Tibial nerve (tissue), 4 donors: ENCODE measurements at regions not wholly inside any gene's neighbourhood (a gene's known extent, or its start where the extent isn't known, plus 50 kb on each side); places are given as distances from the start of the nearest gene placed in this dataset.
"Not testable (repeated sequence)": the region's sequence is repeated elsewhere in the genome, so short reads cannot be mapped to it uniquely, and the experiment has no call there.

Source experiments
- DNase-seq, 2 donors: peaks; one replicate each; pipeline ENCODE4 v3.0.0-alpha.2; 2019; ENCODE audit warnings: low spot score in 2 of 2
- H3K27ac ChIP-seq, 4 donors: fragments of 200-600 bp; sonication (generic) in 3 of 4; one replicate each; pipeline ENCODE4 v1.5.1; 2017 to 2019; ENCODE audit warnings: mild to moderate bottlenecking in 1 of 4
- H3K27me3 ChIP-seq, 2 donors: fragments of 200-600 bp; sonication (generic) in 1 of 2; one replicate each; pipeline versions ENCODE4 v1.5.1 to v1.6.0; 2017 to 2019
- H3K36me3 ChIP-seq, 3 donors: fragments of 200-600 bp; sonication (generic); one replicate each; pipeline ENCODE4 v1.5.1; 2018 to 2019
- H3K4me1 ChIP-seq, 4 donors: fragments of 200-600 bp; sonication (generic) in 3 of 4; one replicate each; pipeline ENCODE4 v1.5.1; 2017 to 2019
- H3K4me3 ChIP-seq, 4 donors: fragments of 200-600 bp; sonication (generic) in 3 of 4; one replicate each; pipeline ENCODE4 v1.5.1; 2017 to 2019; ENCODE audit warnings: mild to moderate bottlenecking in 1 of 4, moderate library complexity in 1 of 4
- H3K9me3 ChIP-seq, 4 donors: fragments of 200-600 bp; sonication (generic) in 3 of 4; one replicate each; pipeline ENCODE4 v1.5.1; 2017 to 2019
- EP300 ChIP-seq, 2 donors: sonication (generic); formaldehyde crosslinking; IDR thresholded peaks; one replicate each; pipeline ENCODE4 v1.6.1; 2017; ENCODE audit warnings: antibody characterized with exemption in 2 of 2, mild to moderate bottlenecking in 1 of 2
- POLR2A ChIP-seq, 2 donors: fragments of 450-650 bp; IDR thresholded peaks; one replicate each; pipeline ENCODE4 v1.6.1; 2017; ENCODE audit warnings: antibody characterized with exemption in 2 of 2, mild to moderate bottlenecking in 2 of 2, moderate library complexity in 2 of 2
- WGBS, 2 donors: methylation state at CpG; one replicate each; pipeline ENCODE4 v1.1.5; 2018; 5-methylcytosine and 5-hydroxymethylcytosine counted together
- TF ChIP-seq, protein P1 (sequence below), 5 experiments: fragments of 200-600 bp in 3 of 5; fragments of 450-650 bp in 2 of 5; sonication (generic) in 3 of 5; IDR thresholded peaks; one replicate each; pipeline ENCODE4 v1.5.1; 2016 to 2019; ENCODE audit warnings: antibody characterized with exemption in 5 of 5, mild to moderate bottlenecking in 3 of 5, moderate library complexity in 2 of 5

DNA sequence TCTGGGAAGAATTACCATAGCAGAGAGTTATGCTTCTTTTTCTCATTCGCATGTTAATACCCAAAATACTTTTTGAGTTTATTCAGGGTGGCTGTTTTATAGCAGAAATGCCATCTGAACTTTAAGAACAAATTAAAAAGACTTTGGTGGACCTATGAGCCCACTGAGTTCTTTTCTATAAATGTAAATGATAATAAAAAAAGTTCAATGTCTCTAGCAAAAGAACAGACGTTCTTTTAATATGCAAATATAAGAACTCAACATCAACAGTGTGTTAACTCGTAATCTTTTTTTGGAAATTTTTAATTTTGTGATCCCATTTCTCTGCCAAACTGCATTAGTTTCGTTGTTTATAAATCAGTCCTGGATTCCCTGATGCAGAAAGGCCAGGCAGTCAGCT is 1283.0 kb upstream of the NUDT12 start:
- no peak for DNase-seq
- TF ChIP-seq, protein P1, sequence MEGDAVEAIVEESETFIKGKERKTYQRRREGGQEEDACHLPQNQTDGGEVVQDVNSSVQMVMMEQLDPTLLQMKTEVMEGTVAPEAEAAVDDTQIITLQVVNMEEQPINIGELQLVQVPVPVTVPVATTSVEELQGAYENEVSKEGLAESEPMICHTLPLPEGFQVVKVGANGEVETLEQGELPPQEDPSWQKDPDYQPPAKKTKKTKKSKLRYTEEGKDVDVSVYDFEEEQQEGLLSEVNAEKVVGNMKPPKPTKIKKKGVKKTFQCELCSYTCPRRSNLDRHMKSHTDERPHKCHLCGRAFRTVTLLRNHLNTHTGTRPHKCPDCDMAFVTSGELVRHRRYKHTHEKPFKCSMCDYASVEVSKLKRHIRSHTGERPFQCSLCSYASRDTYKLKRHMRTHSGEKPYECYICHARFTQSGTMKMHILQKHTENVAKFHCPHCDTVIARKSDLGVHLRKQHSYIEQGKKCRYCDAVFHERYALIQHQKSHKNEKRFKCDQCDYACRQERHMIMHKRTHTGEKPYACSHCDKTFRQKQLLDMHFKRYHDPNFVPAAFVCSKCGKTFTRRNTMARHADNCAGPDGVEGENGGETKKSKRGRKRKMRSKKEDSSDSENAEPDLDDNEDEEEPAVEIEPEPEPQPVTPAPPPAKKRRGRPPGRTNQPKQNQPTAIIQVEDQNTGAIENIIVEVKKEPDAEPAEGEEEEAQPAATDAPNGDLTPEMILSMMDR (IDR thresholded peaks at IDR 0.05) = no peak
- TF ChIP-seq EP300 (IDR thresholded peaks at IDR 0.05) (no peak), POLR2A (IDR thresholded peaks at IDR 0.05) (no peak)
- Histone ChIP-seq H3K36me3 (no peaks in the 10 kb centered on the region), H3K4me3 (no peak overlapping the region), H3K27me3 (no peaks in the 10 kb centered on the region), H3K4me1 (no peaks in the 10 kb centered on the region), H3K9me3 (no peaks in the 10 kb centered on the region), H3K27ac (no peak overlapping the region)
- 71 to 72% methylated on average over 4 of the region's 4 CpGs for WGBS, 2 donors

DNA sequence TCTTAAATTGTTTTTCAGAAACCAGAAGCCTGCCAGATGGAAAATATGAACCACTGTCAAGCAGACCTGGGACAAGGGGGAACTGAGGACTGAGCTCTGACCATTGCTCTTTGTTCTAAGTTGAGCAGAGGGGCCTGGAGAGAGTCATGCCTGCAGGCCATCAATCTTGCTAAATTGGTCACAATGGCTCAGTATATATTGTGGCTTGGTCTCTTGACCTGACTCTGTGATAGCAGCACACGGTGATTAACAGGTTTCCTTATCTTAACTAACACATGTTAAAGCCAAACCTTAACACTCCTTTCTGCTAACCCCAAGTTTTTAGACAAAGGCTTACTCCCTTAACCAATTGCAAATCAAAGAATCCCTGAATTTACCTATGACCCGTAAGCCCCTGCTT is 1281.2 kb upstream of the NUDT12 start:
- TF ChIP-seq EP300 (IDR thresholded peaks at IDR 0.05) = no peak
- TF ChIP-seq POLR2A (IDR thresholded peaks at IDR 0.05) = no peak
- TF ChIP-seq, protein P1 (IDR thresholded peaks at IDR 0.05) = no peak
- H3K27me3 ChIP-seq = no peaks in the 10 kb centered on the region
- H3K27ac ChIP-seq = no peak overlapping the region
- WGBS, 2 donors = 25 to 58% methylated on average over 2 of the region's 2 CpGs
- no peak for DNase-seq
- H3K4me1 ChIP-seq = no peaks in the 10 kb centered on the region
- no peaks in the 10 kb centered on the region for H3K9me3 ChIP-seq
- no peak overlapping the region for H3K4me3 ChIP-seq
- no peaks in the 10 kb centered on the region for H3K36me3 ChIP-seq

DNA sequence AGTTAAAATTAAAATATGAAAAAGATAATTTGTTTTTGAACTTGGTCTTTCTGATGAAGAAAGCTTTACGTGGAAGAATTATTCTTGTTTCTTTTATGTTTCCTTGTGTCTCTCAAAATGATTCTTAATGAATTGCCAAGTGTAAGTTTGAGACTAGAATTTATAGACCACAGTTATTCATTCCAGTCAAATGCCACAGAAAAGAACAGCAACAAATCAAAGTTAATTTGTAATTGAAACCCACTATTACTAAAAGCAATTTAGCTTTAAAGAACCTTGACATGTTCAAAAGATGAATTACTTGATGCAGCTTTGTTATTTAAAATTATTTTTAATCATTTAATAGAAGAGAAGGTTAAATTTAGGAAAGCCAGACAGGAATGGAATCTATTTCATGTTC is 1277.7 kb upstream of the NUDT12 start:
- H3K27me3 ChIP-seq = no peaks in the 10 kb centered on the region
- no peaks in the 10 kb centered on the region for H3K9me3 ChIP-seq
- DNase-seq = no peak
- WGBS, 2 donors = 38 to 45% methylated on average over 1 of the region's 1 CpG
- TF ChIP-seq EP300 (IDR thresholded peaks at IDR 0.05) (no peak), POLR2A (IDR thresholded peaks at IDR 0.05) (no peak)
- TF ChIP-seq, protein P1 (IDR thresholded peaks at IDR 0.05) = no peak
- H3K4me3 ChIP-seq = no peak overlapping the region
- H3K36me3 ChIP-seq = no peaks in the 10 kb centered on the region
- H3K4me1 ChIP-seq = no peaks in the 10 kb centered on the region
- no peak overlapping the region for H3K27ac ChIP-seq

DNA sequence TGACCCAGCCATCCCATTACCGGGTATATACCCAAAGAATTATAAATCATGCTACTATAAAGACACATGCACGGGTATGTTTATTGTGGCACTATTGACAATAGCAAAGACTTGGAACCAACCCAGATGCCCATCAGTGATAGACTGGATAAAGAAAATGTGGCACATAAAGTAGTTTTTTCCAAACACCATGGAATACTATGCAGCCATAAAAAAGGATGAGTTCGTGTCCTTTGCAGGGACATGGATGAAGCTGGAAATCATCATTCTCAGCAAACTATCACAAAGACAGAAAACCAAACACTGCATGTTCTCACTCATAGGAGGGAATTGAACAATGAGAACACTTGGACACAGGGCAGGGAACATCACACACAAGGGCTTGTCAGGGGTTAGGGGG is 1268.9 kb upstream of the NUDT12 start:
- 93 to 96% methylated on average over 3 of the region's 3 CpGs for WGBS, 2 donors
- H3K27me3 ChIP-seq, H3K4me1 ChIP-seq, DNase-seq, H3K36me3 ChIP-seq, H3K9me3 ChIP-seq, H3K27ac ChIP-seq, H3K4me3 ChIP-seq: not testable (repeated sequence)

DNA sequence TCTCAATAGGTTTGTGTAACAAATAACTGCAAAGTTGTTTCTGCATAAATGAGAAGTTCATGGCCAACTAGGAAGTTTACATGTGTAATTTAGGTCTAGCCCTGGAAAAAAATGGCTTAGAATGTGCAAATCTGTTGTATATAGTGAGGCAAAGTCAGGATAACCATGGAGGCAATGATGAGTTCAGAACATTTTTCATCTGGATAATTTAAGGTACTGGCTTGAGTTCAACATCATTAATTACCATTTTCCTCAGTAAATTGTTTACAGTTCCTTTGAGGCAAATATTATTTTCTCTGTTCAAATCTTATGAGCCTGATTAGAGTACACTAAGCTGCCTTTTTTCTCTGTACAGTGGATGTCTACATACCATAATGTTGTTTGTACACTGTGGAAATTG is 1259.0 kb upstream of the NUDT12 start:
- Histone ChIP-seq H3K36me3 (no peaks in the 10 kb centered on the region), H3K27me3 (no peaks in the 10 kb centered on the region), H3K27ac (no peak overlapping the region), H3K9me3 (no peaks in the 10 kb centered on the region), H3K4me1 (no peaks in the 10 kb centered on the region), H3K4me3 (no peak overlapping the region)
- TF ChIP-seq, protein P1 (IDR thresholded peaks at IDR 0.05) = no peak
- TF ChIP-seq EP300 (IDR thresholded peaks at IDR 0.05) (no peak), POLR2A (IDR thresholded peaks at IDR 0.05) (no peak)
- no peak for DNase-seq

DNA sequence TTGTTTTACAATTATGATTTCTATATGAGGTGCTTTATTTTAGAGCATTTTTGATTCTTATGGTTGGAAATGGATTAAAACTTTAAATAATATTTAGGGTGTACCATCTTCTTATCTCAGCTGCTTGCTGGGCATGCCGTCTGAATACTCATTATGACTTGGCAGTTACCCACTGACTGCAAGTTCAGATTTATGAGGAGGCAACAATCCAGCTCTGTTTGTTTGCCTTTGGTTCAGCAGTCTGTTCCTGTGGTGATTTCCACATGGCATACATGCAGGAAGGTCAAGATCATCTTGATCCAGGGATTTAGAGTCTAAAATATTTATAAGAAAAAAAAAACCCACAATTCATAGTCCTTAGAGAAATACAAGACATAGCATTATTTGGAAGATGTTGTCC is 1254.5 kb upstream of the NUDT12 start:
- no peak for TF ChIP-seq EP300 (IDR thresholded peaks at IDR 0.05)
- TF ChIP-seq, protein P1 (IDR thresholded peaks at IDR 0.05) = no peak
- TF ChIP-seq POLR2A (IDR thresholded peaks at IDR 0.05) = no peak
- Histone ChIP-seq H3K27me3 (no peaks in the 10 kb centered on the region), H3K4me3 (no peak overlapping the region), H3K27ac (no peak overlapping the region), H3K36me3 (no peaks in the 10 kb centered on the region), H3K9me3 (no peaks in the 10 kb centered on the region), H3K4me1 (no peaks in the 10 kb centered on the region)
- DNase-seq = no peak
- 48 to 52% methylated on average over 1 of the region's 1 CpG for WGBS, 2 donors
